ENCODE measurements at regions not wholly inside any gene's neighbourhood (a gene's known extent, or its start where the extent isn't known, plus 50 kb on each side); places are given as distances from the start of the nearest gene placed in this dataset.
"Not testable (repeated sequence)": the region's sequence is repeated elsewhere in the genome, so short reads cannot be mapped to it uniquely, and the experiment has no call there.

GRCh38 chr2:7866825-7867224 is 815.0 kb upstream of the ID2 start:
- TF ChIP-seq CTCF (IDR thresholded peaks at IDR 0.05; ENCODE audit: control extremely low read depth, extremely low read depth, low read depth, missing control alignments): no peak
- DNase-seq (ENCODE audit: extremely low spot score): no peak
- CTCF ChIA-PET: no interaction called here
- POLR2A ChIA-PET: no interaction called here

GRCh38 chr2:7867867-7868266 is 814.0 kb upstream of the ID2 start:
- DNase-seq (ENCODE audit: extremely low spot score): no peak
- no peak for TF ChIP-seq CTCF (IDR thresholded peaks at IDR 0.05; ENCODE audit: control extremely low read depth, extremely low read depth, low read depth, missing control alignments)
- POLR2A ChIA-PET: no interaction called here
- CTCF ChIA-PET: no interaction called here

- POLR2A ChIA-PET: no interaction called here
- CTCF ChIA-PET: interaction anchor here (1.1 to 2.4 kb wide), 2 partner anchors 22 to 36 kb away, joined by 3 to 5 read pairs; no protein-coding TSS in a partner anchor
- TF ChIP-seq CTCF (IDR thresholded peaks at IDR 0.05; ENCODE audit: control extremely low read depth, extremely low read depth, low read depth, missing control alignments): no peak
- DNase-seq (ENCODE audit: extremely low spot score): no peak
These were observed 813.0 kb upstream of the ID2 start for GRCh38 chr2:7868836-7869235.

GRCh38 chr2:7876445-7876844 is 805.4 kb upstream of the ID2 start:
- POLR2A ChIA-PET; DNase-seq (ENCODE audit: extremely low spot score); CTCF ChIA-PET: not testable (repeated sequence)

GRCh38 chr2:7878266-7878665 is 803.6 kb upstream of the ID2 start:
- CTCF ChIA-PET, POLR2A ChIA-PET: not testable (repeated sequence)

GRCh38 chr2:7878786-7879482 is 802.9 kb upstream of the ID2 start:
- ChIA-PET CTCF (no interaction called here), POLR2A (no interaction called here)
- DNase-seq (ENCODE audit: extremely low spot score): no peak
- no peak for TF ChIP-seq CTCF (IDR thresholded peaks at IDR 0.05; ENCODE audit: control extremely low read depth, extremely low read depth, low read depth, missing control alignments)

More at GRCh38 chr2:7878266-7878665, 803.6 kb upstream of the ID2 start:
- DNase-seq (ENCODE audit: extremely low spot score): not testable (repeated sequence)

- CTCF ChIA-PET: no interaction called here
- POLR2A ChIA-PET: no interaction called here
- TF ChIP-seq CTCF (IDR thresholded peaks at IDR 0.05; ENCODE audit: control extremely low read depth, extremely low read depth, low read depth, missing control alignments): no peak
- no peak for DNase-seq (ENCODE audit: extremely low spot score)
These were observed 802.4 kb upstream of the ID2 start for GRCh38 chr2:7879483-7879835.

GRCh38 chr2:7880126-7880525 is 801.7 kb upstream of the ID2 start:
- no peak for TF ChIP-seq CTCF (IDR thresholded peaks at IDR 0.05; ENCODE audit: control extremely low read depth, extremely low read depth, low read depth, missing control alignments)
- ChIA-PET CTCF (interaction anchor here (0.7 kb wide), 1 partner anchor 9 kb away, joined by 3 read pairs; no protein-coding TSS in a partner anchor), POLR2A (no interaction called here)

More at GRCh38 chr2:7880126-7880525, 801.7 kb upstream of the ID2 start:
- DNase-seq (ENCODE audit: extremely low spot score): no peak
